Activated effector memory CD4-positive, alpha-beta T cell treated with Interleukin-2 at 50 U/mL for 16 hours (primary cell): ENCODE measurements at regions not wholly inside any gene's neighbourhood (a gene's known extent, or its start where the extent isn't known, plus 50 kb on each side); places are given as distances from the start of the nearest gene placed in this dataset.
"Not testable (repeated sequence)": the region's sequence is repeated elsewhere in the genome, so short reads cannot be mapped to it uniquely, and the experiment has no call there.

Source experiments
- DNase-seq: peaks from one replicate; pipeline ENCODE4 v3.0.0-alpha.2; 2020

GRCh38 chr5:15333091-15333490, 166.9 kb upstream of the FBXL7 start:
- no peak for DNase-seq

GRCh38 chr5:15326932-15327331, 173.0 kb upstream of the FBXL7 start:
- no peak for DNase-seq

GRCh38 chr5:15326471-15326870, 173.5 kb upstream of the FBXL7 start:
- DNase-seq, result no peak

GRCh38 chr5:15322421-15322820, 177.6 kb upstream of the FBXL7 start:
- no peak for DNase-seq

DNA sequence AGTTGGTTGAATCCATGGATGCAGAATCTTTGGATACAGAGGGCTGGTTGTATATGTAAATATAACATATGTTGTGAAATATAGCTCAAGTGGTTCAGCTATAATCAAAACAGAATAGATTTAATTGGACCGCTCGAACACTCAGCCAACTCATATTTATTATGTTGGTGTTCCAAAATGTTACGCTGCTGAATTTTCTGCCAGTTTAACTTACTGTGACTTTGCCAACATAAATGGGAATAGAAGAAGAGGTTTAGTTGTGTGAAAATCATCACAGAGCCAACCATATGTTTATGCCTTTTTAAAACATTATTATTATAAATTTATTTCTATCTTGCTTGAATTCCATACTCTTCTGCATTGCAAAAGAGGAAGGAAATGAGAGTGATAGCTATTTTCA, 178.2 kb upstream of the FBXL7 start:
- DNase-seq, result no peak

DNA sequence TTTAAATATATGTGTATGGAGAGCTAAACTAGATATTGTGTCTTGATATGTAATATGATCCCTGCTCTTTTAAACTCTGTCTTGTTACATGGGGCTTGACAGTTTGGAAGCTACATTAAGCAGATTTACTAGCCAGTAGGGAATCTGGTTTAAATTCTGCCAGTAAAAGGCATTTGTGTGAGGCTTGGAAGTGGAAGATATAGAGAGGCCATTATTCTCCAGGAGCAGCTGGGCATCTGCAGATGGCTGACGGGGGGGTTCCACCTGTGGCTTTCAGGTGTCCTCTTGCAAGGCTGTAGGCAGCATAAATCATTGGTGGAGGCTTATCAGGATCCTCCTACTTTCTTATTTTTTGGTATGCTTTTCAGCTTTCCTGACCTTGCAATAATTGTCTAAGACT, 179.1 kb upstream of the FBXL7 start:
- DNase-seq, result no peak

DNA sequence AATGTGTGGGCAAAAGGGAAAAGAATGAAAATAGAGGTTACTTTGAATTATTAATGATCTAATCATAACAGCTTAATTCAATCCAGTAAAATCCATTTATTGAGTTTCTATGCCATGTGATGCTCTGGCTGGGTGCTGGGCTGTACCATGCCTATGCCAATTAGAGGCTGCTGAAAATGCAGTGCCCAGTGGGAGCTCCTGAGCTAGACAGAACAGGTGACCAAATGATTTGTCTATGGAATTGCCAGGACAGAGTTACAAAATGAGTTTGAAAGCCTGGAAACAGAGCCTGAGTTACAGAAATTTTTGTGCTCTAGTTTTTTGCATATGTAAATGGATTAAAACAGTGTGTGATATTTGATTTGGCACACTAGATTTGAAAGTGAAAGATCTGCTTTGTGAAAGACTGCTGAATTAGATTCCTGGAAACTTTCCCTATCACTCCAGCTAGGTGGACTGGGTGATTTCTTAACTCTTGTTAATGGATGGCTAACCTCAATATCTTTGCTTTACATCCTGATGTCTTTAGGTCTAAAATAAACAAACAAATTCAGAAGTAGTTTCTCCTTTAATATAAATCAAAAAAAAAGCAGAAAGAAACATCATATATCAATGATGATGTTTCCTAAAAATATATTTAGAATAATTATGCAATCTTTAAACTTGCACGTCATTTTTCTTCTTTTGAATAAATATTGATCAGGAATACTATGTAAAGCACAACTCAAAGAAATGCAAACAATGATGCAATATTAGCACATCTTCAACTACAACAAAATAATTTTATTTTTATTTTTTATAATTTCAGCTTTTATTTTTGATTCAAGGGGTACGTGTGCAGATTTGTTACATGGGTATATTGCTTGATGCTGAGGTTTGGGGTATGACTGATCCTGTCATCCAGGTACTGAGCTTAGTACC, 194.8 kb upstream of the FBXL7 start:
- no peak for DNase-seq

DNA sequence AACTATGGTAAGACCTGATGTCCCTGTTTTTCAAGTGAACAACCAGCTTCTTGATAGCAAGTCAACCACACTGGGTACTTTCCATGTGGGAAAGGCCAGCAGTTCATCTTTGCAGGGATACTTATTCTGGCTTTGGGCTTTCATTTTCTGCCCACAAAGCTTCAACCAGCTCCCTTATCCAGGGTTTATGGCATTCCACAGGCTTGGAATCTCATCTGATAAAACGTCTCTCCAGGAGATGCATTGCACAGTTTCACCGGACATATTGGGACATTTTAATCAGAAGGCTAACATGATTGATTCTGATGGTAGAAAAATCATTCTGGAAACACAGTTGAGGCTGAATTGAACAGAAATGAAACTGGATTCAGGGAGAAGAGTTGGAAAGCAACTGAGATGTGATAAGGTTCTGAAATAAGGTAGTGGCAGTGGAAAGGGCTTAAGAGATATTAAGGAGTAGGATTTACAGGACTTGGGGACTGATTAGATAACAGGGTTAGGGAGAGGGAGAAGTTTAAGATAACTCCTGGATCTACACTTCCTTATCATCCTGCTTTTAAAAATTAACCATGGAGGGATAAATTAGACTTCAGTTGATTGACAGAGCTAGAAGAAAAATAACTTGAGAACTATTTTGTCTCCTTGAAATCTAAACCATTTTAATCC, 195.8 kb upstream of the FBXL7 start:
- DNase-seq, result no peak

- no peak for DNase-seq
These were observed 199.8 kb upstream of the FBXL7 start for GRCh38 chr5:15300141-15300540.

- no peak for DNase-seq
These were observed 209.0 kb upstream of the FBXL7 start for GRCh38 chr5:15290953-15291352.

DNA sequence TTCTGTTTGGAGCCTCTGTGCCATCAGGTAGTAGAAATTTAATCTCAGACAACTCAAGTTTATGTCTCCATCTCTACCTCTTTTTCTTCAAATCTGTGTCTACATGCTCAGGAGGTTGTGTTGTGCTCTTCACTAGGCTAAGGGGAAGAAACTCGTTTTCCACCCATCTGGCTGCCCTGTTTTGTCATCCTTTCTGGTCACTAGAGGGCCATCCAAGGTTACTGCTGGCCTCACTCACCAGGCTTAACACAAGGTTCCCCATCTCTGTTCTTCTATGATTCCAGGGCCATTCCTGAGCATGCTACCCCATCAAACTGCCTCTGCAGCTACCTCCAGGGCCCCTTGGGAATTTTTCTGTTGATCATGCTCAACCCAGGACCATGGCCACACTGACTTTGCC, 213.3 kb upstream of the FBXL7 start:
- DNase-seq, result no peak

GRCh38 chr5:15285901-15286583, 213.9 kb upstream of the FBXL7 start:
- no peak for DNase-seq

- DNase-seq, result no peak
These were observed 215.3 kb upstream of the FBXL7 start for GRCh38 chr5:15284706-15285105.

DNA sequence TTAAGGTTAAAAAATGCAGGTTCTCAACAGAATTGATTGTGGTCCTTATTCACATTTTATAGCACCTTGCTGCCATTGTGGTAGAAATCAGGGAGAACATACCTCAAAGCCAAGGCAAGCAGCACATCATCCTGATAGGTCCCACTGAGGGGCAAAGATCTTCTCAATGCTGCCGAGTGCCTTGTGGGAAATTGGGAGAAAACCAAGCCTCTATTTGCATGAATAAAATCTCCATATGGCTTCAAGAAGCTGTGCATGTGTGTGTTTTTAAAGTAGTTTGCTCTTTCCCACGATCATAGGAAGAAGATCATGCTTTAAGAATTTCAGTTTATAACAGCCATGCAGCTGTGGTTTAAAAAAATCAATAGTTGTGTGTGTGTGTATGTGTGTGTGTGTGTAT, 216.9 kb upstream of the FBXL7 start:
- DNase-seq, result no peak

- no peak for DNase-seq
These were observed 217.4 kb upstream of the FBXL7 start for GRCh38 chr5:15282611-15283010.

- DNase-seq, result not testable (repeated sequence)
These were observed 228.4 kb upstream of the FBXL7 start for GRCh38 chr5:15271596-15271995.

DNA sequence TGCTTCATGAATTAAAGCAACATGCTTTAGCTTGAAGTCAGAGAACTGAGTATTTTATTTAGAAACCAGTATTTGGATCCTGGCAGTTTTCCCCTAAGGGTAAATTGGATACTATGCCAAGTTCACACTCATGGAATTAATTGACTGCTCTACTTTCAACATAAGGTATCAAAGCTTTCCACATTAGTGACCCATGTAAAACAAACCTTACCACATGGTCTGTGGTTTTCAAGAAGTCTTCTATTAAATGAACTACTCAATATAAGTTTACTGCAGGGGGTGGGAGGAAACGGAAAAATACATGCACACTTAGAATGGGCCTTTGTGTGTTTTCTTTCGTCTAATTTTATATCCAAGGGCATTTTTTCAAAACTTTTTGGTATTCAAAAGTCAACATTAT, 232.0 kb upstream of the FBXL7 start:
- DNase-seq, result no peak

- DNase-seq, result no peak
These were observed 233.1 kb upstream of the FBXL7 start for GRCh38 chr5:15266841-15267240.

GRCh38 chr5:15266229-15266628, 233.8 kb upstream of the FBXL7 start:
- DNase-seq, result no peak

- DNase-seq, result no peak
These were observed 236.0 kb upstream of the FBXL7 start for GRCh38 chr5:15263942-15264341.

- DNase-seq, result no peak
These were observed 236.6 kb upstream of the FBXL7 start for GRCh38 chr5:15263406-15263805.

DNA sequence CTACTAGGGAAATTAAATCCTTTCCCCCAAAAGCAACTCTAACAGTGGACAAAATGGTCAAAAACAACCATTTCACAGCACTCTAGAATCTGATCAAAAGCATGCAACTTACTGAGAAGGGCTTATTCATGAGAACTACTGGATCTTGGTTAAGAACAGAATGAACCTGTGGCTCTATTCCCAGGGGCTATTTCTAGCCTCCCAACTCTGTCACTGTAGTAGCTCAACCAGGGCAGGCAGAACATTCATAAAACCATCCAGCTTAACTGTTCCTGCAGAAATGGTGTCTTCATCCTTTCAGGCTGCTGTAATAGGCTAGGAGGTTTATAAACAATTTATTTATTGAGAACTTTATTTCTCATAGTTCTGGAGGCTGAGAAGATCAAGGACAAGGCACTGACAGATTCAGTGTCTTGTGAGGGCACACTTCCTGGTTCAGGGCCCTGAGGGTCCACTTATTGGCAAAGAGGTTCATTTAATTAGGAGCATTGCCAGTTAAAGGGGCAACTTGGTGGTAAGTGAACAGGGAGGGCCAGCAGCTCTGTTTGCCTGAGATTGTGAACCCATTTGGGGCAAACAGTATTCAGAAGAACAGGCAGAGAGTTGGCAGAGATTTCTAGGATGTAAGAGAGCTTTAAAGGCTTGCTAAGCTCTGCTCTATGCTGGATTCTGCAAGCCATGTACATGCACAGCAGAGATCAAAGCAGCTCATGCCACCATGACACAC, 238.5 kb upstream of the FBXL7 start:
- DNase-seq, result no peak
